GM19240 (cell line): ENCODE measurements at regions not wholly inside any gene's neighbourhood (a gene's known extent, or its start where the extent isn't known, plus 50 kb on each side); places are given as distances from the start of the nearest gene placed in this dataset.
"Not testable (repeated sequence)": the region's sequence is repeated elsewhere in the genome, so short reads cannot be mapped to it uniquely, and the experiment has no call there.

Source experiments
- DNase-seq: peaks from one replicate; pipeline ENCODE4 v3.0.0; 2011; ENCODE audit warnings: low spot score; ENCODE audit not compliant: insufficient read length

DNA sequence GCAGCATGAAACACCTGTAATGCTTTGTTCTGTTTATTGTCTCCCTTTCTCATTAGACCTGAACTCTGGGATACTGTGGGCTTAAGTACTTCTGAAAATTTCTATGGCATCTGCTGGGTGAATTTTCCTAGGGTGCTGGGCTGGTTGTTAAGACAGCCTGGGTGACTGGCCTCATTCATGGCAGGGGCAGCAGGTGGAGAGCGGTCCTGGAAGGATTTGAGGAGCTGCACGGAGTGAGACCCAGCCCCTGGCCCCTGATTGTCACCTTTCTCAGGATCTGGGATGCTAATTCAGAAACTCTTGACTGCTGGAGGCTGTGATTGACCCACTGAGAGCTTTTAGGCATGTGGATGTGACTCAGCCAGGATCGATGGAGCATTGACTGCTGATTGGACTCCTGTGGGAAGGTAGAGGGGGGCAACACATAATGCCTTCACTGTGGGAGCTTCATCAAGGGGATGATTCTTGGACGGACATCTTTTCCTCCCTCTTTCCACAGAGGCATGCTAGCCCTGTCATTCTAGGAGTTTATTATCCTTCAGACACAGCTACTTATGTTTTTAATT is 252.0 kb downstream of the GOLGA6L6 start:
- not testable (repeated sequence) for DNase-seq

DNA sequence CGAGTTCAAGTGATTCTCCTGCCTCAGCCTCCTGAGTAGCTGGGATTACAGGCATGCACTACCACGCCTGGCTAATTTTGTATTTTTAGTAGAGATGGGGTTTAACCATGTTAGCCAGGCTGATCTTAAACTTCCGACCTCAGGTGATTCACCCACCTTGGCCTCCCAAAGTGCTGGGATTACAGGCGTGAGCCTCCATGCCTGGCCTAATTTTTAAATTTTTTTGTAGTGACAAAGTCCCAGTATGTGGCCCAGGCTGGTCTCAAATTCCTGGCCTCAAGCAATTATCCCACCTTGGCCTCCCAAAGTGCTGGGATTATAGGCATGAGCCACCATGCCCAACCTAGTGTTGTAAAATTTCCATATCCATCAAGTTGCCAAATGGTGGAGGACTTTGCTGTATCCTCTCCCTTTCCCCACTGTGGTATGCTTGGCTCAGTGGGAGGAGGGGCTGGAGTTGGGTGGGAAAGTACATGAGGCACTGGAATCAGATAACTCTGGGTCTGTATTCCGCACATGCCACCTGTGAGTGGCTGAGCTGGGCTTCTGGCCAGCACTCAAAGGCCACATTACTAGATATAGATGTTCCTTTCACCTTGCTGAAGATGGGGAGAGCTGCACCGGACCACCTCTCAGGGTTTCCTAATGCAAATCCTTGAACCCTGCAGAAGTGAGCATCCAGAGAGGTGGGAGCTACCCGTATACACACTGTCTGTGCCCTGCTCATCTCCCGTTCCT is 252.6 kb downstream of the GOLGA6L6 start:
- DNase-seq = not testable (repeated sequence)

DNA sequence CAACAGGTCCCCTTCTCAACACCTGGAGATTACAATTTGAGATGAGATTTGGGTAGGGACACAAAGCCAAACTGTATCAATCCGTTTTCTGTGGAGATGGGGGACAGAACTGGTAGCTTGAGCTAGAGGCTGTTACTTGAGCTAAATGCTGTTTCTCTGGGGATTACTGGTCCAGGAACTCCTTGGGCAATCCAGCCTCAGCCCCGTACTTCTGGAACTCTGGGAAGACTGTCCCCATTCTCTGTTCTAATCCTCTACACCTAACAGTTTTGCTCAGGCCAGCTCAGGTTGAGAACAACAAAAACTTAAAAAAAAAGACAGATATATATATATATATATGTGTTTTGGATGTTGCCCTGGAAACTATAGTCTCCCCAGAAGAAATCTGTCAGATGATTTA is 255.0 kb downstream of the GOLGA6L6 start:
- DNase-seq = not testable (repeated sequence)

DNA sequence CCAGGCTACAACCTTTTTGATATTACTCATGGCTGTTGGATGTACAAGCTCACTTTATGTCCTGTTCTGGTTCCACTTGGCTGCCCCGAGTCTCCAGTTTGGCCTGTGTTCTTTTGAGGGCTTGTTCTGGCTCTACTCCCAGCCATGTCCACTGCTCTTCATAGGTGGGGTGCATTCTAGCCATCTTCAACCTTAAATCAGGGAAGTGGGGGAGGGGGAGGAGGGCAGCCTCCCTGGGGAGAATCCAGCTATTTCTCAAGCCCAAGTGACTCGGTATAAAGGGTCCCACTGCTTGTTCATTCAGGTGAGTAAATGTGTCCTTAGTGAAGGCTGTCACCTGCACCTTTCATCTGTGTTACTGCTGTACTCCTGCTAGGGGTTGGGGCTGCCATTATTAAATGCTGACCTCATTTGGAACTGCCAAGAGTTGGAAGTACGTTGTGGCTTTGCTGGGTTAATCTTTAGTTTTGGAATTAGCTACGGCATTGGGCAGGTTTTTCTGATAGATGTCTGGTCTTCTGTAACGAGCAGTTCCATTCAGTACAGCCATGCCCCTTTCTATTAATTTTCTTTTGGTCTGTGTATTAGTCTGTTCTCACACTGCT is 255.8 kb downstream of the GOLGA6L6 start:
- DNase-seq = not testable (repeated sequence)

DNA sequence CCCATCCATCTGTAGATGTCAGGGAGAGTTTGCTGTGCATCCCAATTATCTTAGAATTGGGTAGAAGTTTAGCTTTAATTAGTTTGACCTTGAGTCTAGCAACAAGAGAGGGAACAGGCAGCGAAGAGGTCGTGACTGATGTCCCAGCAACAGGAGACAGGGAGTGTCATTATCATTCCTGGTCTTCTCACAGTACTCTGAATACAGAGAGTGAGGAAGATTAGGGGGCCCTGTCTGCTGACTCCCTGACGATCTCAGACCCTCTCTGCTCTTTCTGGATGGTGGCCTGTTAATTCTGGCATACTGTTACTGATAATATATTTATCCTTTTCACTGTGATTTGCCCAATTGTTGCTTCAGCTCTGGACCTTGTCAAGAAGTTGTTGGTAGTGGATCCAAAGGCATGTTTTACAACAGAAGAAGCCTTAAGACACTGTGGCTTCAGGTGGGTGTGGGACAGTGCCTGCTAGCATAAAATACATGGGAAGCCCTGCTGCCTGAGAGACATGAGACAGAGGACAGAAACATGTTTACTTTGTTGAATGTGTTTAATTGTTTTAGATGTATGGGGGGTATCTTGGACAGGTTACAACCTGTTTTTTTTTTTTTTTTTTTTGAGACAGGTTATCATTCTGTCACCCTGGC is 256.6 kb downstream of the GOLGA6L6 start:
- DNase-seq = not testable (repeated sequence)

DNA sequence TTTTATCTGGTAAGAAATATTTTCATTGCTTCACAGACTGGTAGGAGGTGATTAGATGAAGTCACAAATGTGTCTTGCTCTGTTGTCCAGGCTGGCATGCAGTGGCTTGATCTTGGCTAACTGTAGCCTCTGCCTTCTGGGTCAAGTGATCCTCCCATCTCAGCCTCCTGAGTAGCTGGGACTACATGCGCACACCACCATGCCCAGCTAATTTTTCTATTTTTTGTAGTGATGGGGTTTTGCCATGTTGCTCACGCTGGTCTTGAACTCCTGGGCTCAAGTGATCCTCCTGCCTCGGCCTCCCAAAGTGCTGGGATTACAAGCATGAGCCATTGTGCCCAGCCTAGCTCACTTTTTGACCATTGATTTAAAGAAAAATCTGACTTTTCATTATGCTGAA is 257.9 kb downstream of the GOLGA6L6 start:
- DNase-seq = not testable (repeated sequence)

DNA sequence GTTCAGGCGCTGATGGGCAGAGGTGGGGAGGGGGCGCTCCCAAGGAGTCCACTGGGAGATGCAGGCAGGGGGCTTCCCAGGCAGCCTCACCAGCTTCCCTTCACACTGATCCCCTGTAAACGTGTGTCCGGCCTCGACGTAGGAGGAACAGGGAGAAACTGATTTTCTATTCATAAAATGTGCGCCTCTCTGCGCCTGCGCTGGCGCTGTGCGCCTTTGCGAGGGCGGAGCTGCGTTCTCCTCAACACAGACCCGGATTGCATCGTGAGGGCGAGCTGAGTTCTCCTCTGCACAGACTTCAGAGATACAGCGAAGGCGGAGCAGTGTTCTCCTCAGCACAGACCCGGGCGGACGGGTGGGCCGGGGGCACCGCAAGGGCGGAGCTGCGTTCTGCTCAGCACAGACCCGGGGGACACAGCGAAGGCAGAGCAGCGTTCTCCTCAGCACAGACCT is 259.1 kb downstream of the GOLGA6L6 start:
- DNase-seq = not testable (repeated sequence)

DNA sequence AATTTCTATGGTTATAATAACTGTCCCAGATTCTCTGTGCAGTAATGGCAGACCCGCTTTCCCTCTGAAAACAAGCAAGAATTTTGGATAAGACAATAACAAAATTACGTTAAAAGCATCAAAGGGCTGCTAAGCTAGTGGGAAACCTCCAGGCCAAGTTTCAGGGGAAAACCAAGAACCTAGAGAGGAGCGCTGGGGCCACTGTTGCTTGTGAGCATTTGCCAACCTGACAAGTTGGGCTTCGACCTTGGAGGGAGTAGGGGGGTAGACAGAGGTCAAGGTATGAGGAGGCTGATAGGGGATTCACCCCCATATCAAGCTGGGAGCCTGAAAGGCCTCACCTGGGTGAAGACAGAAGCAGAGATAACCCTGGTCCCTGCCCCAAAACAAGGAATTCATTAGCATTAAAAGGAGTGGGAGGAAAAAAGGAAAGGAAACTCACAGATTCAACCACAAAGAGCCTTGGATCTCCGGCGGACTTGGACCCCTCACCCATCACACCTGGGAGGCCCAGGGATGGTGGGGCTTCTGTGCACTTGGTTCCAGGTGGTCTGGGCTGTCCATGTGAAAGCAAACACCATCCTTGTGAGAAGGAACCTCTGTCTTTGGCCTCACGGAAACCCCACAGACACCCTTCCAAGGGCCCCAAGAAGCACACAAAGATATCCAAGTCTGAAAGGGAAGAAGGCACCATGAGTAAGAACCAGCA is 259.9 kb downstream of the GOLGA6L6 start:
- DNase-seq = not testable (repeated sequence)

DNA sequence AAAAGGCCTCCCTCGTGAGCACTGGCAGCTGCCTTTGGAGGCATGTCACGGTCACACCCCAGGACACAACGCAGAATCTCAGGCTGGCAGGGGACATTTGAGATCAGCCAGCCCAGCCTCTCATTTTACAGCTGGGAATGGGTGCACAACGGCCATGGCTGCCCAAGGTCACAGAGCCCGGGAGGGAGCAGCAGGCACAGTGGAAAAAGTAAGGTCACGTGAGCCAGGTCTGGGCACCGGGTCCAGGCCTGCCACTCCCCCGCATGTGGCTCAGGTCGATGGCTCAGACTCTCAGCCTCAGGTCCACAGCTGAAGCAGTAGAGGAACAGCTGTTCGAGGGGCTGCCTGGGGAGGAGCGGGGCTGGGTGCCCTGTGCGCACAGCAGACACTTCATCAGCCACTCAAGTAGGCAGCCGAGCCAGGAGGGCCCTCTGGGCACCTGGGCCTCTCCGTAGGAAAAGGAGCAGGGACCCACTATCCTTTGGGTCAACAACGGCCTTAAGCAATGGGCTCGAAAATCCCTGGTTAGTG is 260.6 kb downstream of the GOLGA6L6 start:
- no peak for DNase-seq

DNA sequence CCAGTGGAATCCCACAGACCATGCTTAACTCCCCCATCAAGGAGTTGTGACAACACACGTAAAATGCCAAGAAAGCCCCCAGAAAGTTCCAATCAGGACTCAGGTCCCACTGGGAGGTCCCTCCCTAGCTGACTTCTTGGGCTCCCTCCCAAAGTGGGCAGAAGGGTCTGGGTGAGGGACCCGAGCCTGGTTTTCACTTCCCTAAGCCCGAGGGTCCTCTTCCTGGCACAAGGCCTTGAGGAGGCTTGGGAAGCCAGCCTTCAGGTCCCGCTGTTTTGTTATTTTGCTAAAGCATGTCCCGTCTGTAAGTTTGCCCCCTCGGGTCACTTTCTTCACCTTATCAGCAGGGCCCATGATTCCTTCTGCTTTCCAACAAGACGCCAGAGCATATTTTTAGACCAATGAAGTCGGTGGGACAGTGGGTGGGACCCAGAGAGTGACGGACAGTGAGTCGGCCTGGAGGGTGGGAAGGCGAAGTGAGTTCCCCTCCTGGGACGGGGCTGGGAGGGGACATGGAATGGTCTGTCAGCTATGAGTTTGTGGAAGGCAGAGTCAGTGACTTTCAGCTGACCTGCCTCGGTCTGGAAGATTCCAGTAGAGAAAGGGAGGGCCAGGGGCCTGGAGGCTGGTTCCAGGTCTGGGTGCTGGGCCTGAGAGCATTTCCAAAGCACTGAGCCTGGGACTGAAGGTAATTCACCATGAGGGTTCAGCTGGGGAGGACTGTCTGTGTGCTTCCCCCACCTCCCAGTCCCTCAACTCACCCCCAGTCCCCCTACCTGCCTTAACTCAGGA is 261.3 kb downstream of the GOLGA6L6 start:
- DNase-seq = not testable (repeated sequence)

DNA sequence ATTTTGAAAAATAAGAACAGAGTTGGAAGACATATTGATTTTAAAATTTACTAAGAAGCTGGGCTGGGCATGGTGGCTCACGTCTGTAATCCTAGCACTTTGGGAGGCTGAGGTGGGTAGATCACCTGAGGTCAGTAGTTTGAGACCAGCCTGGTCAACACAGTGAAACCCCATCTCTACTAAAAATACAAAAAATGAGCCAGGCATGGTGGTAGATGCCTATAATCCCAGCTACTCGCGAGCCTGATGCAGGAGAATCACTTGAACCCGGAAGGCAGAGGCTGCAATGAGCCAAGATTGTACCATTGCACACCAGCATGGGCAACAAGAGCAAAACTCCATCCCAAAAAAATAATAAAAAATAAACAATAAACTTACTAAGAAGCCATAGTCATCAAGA is 262.5 kb downstream of the GOLGA6L6 start:
- not testable (repeated sequence) for DNase-seq

DNA sequence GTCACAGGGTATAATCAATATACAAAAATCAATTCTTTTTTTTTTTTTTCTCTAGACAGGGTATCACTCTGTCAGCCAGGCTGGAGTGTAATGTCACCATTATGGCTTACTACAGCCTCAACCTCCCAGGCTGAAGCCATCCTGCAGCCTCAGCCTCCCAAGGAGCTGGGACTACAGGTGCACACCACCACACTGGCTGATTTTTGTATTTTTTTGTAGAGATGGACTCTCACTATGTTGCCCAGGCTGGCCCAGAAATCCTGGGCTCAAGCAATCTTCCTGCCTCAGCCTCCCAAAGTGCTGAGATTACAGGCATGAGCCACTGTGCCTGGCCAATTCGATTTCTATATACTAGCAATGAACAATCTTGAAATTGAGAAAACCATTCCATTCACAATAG is 263.2 kb downstream of the GOLGA6L6 start:
- DNase-seq = not testable (repeated sequence)

DNA sequence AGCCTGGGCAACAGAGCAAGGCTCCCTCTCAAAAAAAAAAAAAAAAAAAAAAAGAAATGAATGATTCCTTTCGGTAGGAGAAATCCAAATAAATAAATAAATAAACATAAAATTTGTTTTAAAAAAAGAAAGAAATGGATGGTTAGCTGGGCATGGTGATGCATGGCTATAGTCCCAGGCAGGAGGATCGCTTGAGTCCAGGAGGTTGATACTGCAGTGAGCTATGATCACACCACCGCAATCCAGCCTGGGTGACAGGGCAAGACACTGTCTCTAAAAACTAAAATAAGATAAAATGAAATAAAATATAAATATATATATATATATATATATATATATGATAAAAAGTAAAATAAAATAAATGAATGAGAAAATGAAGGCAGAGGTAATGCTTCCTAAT is 264.1 kb downstream of the GOLGA6L6 start:
- DNase-seq = not testable (repeated sequence)

DNA sequence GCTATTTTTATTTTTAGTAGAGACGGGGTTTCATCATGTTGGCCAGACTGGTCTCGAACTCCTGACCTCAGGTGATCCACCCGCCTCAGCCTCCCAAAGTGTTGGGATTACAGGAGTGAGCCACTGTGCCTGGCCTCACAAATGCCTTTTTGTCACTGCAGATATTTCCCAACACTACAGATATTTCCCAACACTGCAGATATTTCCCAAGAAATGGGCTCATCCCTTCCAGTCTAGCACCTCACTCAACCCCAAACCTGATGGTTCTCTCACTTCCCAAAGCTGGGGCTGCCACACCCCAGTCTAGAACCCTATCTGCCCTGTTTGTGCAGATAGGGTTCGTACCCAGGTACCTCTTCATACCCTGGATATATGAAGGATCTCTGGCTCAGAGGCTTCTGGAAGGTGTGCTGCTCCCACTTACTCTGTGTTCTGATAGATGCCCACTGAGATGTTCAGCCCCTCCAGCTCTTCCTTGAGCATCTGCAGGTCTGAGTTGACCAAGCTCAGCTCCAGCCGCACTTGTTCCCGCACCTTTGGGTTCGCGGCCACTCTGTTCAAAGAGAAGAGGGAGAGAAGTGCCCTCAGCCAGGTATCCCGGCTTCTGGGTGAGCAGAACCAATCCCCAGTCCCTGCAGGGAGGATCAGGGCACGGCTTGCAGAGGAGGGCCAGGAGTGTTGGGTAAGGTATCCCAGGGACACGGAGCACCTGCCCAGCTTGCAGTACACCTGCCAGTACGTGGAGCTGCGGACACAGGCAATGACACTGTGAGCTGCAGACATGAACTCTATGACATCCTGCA is 265.1 kb downstream of the GOLGA6L6 start:
- not testable (repeated sequence) for DNase-seq

DNA sequence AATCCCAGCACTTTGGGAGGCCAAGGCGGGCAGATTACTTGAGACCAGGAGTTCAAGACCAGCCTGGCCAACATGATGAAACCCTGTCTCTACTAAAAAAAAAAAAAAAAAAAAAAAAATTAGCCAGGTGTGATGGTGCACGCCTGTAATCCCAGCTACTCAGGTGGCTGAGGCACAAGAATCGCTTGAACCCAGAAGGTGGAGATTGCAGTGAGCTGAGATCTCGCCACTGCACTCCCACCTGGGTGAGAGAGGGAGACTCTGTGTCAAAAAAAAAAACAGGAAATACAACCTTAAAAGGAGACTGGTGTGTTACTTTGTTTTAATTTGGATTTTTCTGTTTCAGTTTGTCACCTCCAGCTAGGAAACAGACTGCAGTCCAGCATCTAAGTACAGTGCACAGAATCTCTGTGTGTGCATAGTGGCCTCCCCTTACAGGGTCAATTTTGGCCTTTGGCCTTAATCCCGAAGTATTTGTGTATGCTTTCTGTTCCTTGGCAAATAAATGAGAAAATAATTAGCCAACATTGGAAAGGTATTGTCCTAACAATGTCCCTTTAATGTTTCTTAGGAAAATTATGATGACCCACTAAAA is 266.1 kb downstream of the GOLGA6L6 start:
- not testable (repeated sequence) for DNase-seq

DNA sequence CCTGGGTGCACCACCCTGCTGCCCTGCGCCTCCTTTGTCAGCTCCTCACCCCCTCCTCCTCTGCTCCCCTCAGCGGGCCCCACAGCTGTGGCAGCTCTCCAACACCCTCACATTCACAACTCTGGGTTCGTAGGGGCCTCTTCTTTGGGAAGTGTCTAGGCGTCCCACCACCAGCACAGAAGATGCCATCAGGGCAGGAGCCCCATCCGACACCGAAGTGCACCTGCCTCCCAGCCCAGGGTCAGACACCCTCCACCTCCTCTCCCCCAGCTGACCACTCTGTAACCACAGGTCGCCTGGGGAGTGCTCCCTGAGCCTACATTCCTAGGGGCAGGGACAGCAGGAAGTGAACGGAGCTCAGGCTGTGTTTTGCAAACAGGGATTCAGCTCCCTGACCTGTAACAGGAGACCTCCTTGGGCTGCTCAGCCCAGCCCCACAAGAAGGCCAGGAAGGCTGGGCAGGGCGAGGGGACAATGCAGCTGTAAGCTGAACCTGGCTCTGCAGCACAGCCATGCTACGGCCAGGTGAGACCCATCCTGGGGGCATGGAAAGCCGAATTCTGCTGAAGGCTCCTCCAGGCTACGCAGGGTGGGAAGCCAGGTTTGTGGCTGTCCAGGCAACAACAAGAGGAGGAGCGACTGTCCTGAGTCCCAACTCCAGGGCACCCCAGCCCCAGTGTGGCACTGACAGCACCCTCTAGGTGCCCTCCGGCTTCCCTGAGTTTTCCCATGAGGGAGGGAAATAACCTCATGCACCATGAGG is 269.0 kb downstream of the GOLGA6L6 start:
- no peak for DNase-seq

DNA sequence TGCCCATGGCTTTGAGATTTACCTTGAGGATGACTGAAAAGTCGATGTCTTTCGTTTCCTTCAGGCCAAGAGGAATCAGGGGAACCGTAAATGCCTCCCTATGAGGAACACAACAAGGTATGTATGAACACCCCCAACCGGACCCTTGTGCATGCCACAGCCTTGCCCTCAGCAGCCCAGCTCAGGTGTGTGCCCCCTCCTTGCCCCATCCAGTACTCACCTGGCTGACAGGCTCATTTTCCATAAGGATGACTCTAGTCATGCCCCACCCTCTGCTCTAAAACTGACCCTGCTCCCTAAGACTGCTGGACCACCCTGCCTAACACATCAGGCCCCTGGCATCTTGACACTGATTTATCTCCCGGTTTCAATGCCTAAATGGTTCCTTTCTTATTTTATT is 270.0 kb downstream of the GOLGA6L6 start:
- no peak for DNase-seq

DNA sequence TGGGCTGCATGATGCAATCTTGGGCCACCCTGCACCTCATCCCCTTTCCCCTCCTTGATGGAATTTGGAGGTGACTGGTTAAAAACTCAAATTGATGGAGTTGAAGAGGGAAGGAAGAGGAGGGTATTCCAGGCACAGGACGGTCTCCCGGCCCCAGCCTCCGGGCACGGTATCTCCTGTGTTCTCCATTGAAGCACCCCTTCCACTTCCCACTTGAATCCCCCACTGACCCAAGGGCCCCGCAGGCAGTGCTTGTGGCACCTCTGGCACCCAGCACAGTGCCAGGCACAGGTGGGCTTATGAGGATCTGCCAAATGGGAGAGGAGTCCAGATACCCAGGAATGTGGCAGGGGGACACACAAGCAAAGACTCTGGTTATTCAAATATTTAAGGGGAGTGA is 271.6 kb downstream of the GOLGA6L6 start:
- DNase-seq = not testable (repeated sequence)
